SKM-1 treated with dmso at 0.1 percent for 144 hours (cell line): ENCODE measurements at regions not wholly inside any gene's neighbourhood (a gene's known extent, or its start where the extent isn't known, plus 50 kb on each side); places are given as distances from the start of the nearest gene placed in this dataset.
"Not testable (repeated sequence)": the region's sequence is repeated elsewhere in the genome, so short reads cannot be mapped to it uniquely, and the experiment has no call there.

Experiments used
- DNase-seq: peaks from one replicate; lab custom pipeline; 2025; ENCODE audit not compliant: unreplicated experiment; lab: John Stamatoyannopoulos, UW

DNA sequence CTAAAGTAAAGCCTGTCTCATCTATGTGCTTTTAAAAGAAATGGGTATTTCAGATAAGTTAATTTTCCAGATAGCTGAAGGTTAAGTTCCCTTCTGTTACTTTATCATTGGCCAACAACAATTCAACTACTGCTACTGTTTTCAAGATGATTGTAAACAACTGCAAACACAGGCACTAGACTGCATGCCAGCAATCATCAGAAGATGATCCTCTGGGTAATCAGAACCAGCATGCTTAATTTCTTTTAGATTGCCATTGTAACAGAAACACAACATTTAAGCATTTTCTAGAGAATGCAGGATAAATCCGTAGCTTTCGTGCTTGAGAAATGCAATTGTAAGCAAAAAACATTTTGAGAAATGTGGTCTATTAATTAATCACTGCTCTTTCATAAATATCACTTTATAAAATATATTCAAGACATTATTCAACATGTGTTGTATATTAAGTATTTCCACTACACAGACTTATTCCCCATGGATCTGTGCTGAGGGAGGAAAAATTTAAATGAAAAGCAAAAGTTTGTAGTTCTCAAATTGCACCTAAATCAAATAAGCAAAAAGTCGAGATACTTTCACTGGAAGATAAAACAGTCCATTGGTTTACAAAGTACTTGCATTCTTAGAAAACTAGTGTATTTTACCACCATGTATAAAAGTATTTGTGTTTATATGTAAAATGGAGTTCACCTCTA, 133.7 kb downstream of the ATL2 start:
- DNase-seq = no peak

DNA sequence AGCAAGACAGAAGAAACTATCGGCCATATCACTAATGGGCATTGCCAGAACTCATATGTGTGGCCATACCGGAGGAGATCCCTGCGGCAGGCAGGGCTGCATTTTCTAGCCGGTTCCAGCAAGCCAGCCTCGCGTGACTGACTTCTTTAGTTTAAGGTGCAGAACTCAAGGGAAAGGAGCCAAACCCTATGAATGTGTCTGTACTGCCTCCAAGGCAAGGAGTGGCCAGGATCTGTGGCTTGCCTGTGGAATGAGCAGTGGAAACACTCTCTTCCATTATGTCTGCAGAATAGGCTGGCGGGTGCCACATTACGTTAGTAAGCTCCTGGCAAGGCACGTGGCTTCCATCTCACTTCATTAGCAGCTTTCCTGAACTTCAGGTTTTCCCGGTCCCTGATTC, 137.6 kb downstream of the ATL2 start:
- DNase-seq = no peak

DNA sequence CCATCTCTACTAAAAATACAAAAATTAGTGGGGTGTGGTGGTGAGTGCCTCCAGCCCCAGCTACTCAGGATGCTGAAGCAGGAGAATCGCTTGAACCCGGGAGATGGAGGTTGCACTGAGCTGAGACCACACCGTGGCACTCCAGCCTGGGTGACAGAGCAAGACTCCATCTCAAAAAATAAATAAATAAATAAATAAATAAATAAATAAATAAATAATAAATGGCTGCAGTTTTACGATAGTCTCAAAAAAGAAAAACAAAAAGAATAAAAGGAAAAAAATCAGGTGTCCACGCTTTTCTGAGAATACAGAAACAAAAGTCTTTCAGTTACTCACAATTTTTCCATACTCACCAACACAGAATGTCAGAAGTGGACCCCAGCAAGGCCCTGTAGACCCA, 138.4 kb downstream of the ATL2 start:
- not testable (repeated sequence) for DNase-seq

DNA sequence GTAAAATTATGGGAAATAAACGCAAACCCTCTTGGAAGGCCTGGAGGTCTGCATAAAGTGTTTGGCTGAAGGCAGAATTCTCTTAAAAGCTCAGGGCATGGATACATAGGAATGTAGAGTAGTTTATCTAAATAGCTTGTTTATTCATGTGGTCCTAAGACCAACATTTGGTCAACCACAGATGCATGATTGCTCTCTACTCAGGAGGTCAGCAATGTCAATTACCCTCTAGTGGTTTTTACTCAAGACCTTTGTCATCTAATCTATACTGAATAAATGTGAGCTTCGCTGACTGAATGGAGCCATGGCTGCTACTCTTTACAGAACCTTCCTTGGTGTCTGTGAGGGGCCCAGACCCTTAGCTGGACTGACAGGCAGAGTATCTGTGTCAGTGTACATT, 139.8 kb downstream of the ATL2 start:
- no peak for DNase-seq

DNA sequence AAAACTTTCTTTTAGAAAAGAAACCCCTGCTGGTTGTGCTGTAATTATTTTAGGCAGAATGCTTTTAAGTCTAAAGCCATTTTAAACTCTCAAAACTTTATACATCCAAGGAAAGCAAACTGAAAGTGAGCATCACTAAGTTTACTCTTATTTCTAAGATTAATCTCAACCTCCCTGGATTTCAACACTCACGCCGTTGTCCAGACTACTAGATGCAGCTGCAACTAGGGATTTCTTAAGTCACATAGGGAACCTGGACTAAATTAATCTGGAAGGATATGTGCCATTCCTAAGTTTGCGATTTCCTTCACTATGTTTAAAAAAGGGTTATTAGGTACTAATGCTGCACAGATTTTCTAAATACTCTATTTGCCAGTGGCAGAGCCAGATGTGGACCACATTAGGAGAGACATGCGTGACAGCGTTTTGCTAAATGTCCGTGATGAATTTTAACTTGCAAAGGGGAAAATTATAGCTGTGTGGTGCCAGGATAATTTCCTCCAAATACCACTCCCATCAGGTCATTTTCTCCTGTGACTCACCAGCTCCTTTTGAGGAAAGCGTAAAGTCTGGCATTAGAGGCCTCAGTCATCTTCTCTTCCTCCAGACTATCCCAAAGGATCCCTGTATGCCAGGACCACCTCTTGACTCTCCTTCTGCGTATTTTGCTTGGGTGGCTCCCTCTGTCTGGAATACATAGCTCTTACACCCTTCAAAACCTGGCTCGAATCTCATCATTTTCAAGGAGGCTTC, 143.7 kb downstream of the ATL2 start:
- no peak for DNase-seq

GRCh38 chr2:38232454-38232853, 144.6 kb downstream of the ATL2 start:
- no peak for DNase-seq

DNA sequence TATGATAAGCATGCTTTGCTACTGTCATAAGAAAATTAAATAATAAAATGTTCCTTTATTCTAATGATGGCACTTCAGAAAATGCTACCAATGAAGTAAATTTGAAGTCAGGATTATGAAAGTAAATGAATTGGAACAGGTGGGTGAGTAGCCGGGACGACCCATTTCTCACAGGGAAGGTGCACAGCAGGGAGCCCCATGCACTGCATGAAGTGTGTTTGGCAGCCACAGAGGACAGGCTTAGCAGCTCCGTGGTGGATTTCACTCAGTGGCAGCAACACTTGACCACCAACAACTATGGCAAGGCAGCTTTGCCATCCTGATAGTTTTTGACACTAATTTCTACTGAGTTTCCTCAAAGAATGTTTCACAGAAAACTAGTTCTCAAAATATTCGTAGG, 146.3 kb downstream of the ATL2 start:
- no peak for DNase-seq

DNA sequence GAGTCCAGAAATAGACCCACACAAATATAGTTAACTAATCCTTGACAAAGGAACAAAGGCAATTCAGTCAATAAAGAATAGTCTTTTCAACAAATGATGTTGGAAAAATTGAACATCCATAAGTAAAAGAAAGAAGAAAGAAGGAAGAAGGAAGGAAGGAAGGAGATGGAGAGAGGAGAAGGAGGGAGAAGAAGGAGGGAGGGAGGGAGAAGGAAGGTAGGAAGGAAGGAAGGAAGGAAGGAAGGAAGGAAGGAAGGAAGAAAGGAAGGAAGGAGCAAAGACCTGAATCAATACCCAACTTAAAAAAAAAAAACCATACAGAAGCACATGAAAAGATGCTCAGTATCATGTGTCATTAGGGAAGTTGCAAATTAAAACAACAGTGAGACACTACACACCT, 148.3 kb downstream of the ATL2 start:
- DNase-seq = no peak

GRCh38 chr2:38224821-38225437, 149.0 kb upstream of the CYP1B1 start:
- DNase-seq = no peak

DNA sequence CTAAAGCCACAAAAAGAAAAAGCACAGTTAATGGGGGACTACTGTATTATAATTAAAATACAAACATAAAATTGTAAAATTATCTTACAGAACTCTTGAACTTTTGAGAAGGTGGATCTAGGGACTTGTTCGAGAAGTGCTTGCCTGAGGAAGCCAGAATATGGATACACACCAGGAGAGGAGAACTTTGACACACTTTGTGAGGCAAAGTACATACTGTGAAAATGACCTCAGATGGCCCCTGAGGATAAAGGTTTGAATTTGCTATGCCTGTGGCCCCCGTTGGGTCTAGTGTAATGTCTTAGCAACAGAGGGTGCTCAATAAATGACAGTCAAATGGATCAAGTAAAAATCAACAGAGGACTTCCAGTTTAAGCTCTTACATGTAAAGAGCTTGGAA, 148.2 kb upstream of the CYP1B1 start:
- DNase-seq = no peak

- DNase-seq = no peak
These were observed 147.3 kb upstream of the CYP1B1 start for GRCh38 chr2:38223256-38223655.

DNA sequence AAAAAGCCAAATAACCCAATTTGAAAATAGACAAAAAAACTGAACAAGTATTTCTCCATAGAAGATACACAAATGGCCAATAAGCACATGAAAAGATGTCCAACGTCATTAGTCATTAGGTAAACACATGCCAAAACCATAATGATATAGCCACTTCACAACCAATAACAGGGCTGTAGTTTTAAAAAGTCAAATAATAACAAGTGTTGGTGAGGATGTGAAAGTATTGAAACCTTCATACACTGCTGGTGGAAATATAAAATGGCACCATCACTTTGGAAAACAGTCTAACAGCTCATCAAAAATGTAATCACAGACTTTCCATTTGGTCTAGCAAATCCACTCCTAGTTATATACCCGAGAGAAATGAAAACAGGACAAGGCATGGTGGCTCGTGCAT, 144.2 kb upstream of the CYP1B1 start:
- no peak for DNase-seq

- no peak for DNase-seq
These were observed 143.0 kb upstream of the CYP1B1 start for GRCh38 chr2:38218995-38219394.

DNA sequence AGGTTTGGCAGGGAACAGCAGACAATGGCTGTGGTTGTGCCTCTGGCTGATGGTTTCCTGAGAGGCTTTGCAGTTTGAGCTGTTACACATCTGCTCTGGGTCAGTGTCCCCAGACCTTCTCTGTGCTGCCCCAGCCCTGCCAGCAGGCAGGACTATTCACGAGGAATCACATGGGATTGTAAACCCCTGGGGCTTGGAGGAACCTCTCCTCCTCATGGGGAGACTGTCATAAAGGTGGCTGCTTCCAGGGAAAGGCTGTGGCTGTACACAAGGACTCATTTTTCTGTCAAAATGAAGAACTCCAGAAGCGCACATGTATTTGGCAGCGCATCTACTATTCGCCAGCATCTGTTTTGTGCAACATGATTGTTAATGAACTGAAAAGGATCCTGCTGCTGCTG, 142.6 kb upstream of the CYP1B1 start:
- no peak for DNase-seq

DNA sequence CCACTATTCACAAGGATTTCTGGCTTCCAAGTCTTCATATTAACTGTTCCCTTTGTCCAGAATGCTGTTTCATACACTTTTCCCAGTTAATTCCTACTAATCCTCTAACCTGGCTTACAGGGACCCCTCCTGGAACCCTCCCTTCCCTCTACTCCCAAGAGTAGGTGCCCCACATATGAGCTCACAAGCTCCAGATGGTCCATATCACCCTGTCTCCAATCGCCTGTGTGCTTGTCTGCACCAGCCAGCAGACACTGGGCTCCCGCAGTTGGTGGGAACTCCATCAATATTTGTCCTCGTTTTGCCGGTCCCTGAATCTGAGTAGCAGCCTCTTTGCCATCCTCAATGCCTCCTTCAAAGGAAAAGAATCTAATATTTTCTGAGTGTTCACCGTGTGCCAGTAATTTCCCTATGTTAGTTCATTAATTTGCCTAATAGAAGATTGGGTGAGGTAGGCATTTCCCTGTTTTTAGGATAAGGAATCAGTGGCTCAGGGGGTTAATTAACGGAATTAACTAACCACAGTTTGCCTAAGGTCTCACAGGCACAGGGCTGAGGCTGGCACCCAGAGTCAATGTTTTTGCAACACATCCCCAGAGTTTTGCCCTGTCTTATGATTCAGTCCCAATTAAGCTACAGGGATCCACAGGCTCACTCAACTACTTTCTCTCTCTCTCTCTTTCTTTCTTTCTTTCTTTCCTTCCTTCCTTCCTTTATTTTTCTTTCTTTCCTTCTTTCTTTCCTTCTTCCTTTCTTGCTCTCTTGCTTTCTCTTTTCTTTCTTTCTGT, 141.6 kb upstream of the CYP1B1 start:
- DNase-seq = no peak

GRCh38 chr2:38216886-38217285, 140.9 kb upstream of the CYP1B1 start:
- DNase-seq = no peak

- DNase-seq = no peak
These were observed 140.0 kb upstream of the CYP1B1 start for GRCh38 chr2:38215993-38216392.

DNA sequence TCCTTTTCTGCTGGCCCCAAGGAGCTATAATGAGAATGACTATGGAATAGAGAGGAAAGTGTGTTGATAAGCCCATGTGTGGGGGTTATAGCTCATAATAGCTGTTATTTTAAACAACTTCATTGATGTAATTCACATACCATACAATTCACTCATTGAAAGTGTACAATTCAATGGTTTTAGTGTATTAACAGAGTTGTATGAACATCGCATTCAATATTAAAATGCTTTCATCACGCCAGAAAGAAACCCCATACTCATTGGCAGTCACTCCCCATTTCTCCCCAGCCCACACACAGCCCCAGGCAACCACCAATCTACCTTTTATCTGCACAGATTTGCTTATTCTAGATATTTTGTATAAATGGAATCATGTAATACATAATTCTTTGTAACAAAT, 139.6 kb upstream of the CYP1B1 start:
- DNase-seq = no peak

GRCh38 chr2:38214209-38214717, 138.3 kb upstream of the CYP1B1 start:
- DNase-seq = no peak

DNA sequence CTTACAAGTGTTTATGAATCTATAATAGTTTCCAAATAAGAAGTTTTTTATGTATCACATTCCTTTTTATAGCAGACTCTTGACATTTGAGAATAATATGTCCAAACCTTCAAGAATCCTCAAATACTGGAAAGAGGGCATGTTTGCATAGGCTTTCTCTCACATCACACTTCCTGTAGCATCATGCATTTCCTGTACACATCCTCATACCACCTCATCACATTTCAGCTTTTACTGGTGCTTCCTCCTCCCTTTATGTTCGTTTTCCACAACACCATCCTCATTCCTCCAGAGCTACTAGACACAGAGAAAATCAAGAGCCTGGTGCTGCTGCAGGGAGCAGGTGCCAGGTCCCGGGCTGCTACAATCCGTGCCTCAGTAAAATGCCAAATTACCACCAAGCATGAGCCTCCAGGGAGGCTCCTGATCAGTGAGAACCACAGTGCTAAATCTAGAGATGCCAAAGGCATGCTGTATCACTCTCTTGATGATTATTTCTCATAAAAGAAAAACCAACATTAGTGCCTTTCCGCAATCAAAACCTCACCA, 137.7 kb upstream of the CYP1B1 start:
- DNase-seq = no peak

DNA sequence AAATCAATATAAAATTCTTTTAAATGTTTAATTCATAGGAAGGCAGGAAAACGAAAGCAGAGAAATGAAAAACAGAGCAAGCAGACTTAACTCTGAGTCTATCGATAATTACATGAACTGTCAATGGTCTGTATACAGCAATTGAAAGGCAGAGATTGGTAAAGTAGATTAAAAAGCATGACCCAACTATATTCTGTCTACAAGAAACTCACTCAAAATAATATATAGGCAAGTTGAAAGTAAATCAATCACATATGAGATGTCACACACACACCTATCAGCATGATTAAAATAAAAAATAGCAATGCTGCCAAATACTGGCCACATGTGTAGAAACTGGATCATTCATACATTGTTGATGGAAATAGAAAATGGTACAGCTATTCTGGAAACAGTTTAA, 136.4 kb upstream of the CYP1B1 start:
- DNase-seq = no peak
